ENCODE measurements at regions not wholly inside any gene's neighbourhood (a gene's known extent, or its start where the extent isn't known, plus 50 kb on each side); places are given as distances from the start of the nearest gene placed in this dataset.

DNA sequence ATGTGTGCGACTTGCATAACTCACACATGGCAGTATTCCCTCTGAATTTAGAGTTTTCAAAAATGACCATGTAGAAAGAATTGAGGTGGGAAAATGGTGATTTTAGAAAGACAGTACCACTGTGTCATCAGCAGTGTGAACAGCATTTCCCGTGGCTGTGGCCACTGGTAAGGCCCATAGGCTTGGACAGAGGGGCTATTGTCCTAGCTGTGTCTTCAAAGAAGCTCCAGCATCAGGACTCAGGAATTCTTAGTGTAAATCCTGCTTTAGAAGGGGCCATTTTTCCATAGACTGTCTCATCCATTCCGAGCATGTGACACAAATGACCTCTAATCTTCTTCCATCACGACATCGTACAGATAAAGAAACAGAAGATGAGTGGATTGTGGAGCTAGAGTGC, 119.3 kb upstream of the BACE2 start:
- DNase-seq, result no peak

DNA sequence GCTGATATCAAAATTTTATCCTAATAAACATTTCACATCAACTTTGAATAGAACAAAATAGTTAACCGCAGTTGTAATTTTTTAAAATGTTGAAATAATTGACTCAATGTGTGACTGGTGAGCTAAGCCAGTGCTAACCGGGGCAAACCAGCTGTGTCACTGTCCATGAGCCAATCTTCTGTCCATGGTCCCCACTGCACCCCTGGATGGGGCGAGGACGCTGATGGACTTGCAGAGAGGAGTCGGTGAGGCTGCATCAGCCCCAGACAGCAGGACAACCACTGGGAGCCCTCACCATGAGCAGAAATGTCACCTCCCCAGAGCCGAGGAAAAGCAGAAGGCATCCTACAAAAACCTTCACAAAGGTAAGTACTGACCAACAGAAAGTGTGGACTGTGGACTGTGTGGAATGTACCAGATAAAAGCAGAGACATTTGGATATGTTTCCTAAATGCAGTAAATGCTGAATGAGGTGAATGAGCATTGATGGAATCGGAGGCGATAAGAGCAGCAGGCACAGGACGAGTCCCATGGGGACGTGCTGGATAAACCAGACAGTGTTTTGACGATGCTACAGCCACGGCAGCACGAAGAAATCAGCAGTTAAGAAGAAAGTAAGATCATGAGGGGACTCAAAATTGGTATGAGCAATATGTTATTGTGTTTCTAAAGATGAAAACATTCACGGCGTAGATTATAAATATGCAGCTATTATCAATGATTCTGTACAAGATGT, 115.0 kb upstream of the BACE2 start:
- DNase-seq, result no peak

DNA sequence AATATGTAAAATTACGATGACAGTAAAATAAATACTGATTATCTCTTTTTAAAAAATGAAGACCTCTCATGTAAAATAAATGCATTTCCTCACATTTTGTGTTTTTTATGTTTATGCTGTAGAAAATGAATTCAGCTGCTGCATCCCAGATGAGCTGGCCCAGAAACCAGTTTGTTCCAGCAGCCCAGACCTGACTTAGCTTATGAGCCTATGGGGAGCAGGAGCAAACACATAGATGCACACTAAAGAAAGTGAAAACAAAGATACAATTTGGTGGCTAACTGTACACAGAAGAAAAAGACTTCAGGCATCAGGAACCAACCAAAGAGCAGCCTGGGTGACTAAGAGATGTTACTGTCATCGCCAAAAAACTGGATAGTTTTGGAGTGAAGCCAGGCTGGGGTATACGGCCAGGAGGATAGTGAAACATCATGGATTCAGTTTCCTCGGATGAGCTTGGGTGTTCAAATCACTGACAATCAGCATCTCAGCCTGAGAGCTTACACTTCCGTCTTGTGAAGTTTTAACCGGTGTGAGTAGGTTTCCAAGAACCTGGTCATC, 113.9 kb upstream of the BACE2 start:
- DNase-seq, result no peak

GRCh38 chr21:41055266-41055665, 112.7 kb upstream of the BACE2 start:
- DNase-seq, result no peak

DNA sequence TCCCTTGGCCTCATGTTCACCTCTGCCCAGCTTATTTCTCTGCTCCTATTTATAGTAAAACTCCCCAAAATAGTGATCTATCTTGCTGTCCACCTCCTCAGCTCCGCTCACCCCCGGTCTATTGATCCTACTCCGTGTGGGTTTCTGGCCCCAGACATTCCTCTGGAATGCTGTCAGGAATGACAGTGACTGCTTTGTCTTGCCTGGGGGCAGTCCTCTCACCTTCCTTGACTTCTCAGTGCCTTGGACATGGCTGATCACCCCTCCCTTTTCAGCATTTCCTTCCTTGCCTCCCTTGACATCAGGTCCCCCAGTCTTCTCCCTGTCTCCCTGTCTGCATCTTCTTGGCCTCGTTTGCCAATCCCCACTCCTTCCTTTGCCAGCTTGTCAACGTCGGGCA, 108.1 kb upstream of the BACE2 start:
- DNase-seq, result no peak

DNA sequence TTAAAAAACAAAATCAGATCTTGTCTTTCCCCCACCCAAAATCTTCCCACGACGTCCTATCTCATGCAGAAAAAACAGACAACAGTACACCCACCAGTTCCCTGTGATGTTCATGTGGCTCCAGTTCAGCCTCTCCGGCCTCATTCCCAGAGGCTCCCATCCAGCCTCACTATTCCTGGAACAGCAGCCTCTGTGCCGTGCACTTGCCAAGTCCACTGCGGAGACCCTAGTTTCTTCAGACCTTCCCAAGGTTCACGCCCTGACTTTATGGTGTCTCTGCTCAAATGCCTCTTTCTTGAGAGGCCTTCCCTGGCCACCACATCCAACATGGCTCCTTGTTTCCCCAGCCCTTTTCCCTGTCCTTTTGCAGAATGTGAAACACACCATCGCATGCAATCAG, 106.3 kb upstream of the BACE2 start:
- DNase-seq, result no peak

DNA sequence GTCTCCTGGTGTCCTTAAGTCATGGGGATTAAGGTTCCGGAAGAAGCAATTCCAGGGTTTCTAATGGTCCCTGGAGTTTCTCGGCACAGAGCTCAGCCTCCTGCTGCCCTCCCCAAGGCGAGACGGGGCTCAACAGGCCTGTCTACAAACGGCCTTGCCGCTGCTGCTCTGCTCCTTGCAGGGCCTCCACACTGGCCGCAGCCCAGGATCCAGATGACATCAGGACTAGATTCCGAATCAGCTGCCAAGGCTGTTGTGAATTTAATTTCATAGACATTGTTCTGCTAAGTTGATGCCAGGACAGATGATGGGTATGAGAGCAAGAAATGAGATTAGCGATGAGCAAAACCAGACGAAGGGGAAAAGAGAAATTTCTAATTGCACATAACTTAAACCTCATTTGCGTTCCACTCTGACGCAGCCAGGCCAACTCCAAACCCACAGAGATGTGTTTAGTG, 103.6 kb upstream of the BACE2 start:
- no peak for DNase-seq

- DNase-seq, result no peak
Observed at GRCh38 chr21:41064951-41065350, 103.0 kb upstream of the BACE2 start.

DNA sequence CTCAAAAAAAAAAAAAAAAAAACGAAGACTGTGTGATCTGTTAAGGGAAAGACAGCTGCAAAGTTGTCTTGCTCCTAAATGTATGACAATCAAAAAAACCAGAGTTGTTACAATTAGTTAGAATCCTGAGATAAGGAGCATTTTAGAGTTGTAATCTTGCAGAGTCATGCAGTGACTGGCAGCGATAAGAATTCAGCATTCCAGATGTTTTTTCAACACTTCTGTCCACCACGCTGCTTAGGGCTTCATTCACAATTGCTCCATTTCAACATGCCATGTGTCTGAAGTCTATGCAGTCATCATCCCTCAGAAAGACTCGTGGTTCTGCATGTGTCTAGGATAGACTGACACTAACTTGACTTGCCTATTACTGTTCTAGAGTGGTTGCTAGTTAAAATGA, 102.4 kb upstream of the BACE2 start:
- no peak for DNase-seq

DNA sequence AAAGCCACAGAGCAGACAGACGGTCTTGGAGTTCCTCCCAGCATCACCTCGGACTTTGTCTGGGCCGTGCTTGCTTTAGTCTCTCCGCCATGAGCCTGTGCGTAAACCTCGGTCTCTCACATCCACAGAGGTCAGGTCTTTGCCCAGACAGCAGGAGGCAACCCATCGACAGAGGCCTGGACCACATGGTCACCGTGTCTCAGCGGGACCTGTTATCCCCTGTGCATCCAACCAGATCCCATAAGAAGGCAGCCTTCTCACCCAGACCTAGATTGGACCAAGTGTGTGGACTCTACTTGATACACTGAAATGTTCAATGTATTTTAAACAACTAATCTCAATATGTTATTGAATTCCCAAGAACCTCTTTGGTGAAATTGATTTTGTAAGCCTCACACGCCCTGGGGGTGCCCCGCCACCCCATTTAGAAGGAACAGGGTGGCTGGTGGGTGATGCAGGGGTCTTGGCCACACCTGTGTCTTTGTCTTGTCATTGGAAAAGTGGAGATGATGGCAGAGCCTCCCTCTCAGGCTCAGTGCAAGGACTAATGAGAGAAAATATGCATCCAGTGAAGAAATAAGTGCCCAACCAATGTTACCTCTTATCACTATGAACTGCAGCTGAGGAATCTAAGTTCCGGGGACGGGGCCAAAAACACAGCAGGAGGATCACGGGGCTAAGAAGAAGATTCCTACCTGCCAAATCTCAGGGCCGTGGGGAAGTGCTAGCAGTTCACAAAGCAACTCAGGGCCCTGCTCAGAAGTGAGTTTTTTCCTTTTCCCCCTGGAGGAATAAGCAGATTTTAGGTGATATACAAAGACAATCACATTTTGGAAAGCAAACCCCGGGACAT, 101.6 kb upstream of the BACE2 start:
- DNase-seq, result no peak

DNA sequence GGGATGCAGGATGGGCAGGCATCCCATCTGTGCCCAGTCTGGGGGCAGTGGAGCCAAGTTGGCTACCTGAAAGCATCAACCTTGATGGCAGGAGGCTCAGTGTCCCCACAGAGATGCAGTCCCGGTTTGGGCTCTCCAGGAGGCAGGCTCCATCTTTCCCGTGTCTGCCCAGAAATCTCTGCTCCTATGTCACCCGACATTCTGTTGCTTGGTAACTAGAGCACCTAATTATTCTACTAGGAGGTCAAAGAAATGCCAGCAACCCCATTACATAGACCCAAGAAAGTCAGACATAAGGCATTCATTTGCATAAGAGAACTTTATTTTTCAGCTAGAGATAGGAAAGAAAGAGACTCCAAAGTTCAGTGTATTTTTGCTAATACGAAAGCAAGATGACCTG, 100.3 kb upstream of the BACE2 start:
- no peak for DNase-seq

- no peak for DNase-seq
Observed at GRCh38 chr21:41068496-41068895, 99.5 kb upstream of the BACE2 start.

GRCh38 chr21:41068967-41069642, 98.9 kb upstream of the BACE2 start:
- DNase-seq, result peak; percentile 12 to 60 (median 36)

- no peak for DNase-seq
Observed at GRCh38 chr21:41070284-41070683, 97.7 kb upstream of the BACE2 start.

DNA sequence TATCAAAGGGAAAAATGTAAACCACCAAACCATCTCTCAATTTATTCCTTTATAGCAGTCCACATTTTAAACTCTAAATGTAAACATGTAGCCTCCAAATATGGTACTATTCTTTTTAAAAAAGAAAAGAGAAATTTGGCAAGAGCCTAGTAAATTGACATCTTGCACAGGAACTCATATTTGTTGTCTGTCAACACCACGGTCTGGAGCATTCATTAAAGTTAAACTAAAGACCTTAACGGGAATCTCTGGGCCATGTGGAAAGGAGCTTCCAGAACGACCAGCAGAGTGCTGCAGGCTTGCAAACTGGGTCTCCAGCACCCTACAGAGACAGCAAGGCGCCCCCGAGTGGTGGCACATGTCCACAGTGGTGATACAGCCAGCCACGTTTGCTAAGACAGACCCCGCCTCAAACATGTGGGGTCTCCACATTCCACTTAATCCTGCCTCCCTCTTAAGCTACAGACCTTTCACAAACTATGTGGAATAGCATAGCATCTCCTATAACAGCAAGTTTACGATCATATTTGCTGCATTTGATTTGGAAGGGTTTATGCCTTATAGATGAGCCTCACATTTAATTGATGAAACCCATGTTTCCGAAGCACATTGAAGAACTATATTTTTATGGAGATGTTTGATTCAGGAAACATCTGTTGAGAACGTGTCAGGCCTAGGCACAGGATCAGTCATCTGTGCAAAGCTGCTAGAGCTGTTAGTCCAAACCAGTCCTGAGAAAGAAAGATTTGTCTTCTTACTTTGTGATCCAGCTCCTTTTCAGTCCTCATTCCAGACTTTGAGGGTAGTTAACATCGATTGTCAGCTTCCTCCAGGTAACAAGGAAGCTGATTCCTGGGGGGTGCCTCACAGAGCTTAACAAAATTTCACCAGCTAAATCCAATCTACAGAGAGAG, 96.4 kb upstream of the BACE2 start:
- DNase-seq, result no peak

DNA sequence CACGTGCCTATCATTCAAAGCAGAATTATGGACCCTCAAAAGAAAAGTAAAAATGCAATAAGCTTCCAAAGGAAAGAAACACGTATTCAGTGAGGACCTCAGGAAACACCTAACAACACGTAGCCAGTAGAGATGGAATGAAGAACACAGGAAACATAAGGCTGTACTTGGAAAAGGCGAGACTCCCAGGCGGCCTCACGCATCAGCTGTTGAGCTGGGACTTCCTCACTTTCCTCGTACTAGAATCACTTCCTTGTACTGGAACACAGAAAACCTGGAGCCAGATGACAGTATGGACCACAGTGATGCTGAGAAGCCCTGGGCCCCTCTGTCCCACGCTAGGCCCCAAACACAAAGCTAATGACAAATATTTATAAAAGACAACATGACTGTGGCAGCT, 94.4 kb upstream of the BACE2 start:
- DNase-seq, result no peak

- DNase-seq, result no peak
Observed at GRCh38 chr21:41074396-41075184, 93.4 kb upstream of the BACE2 start.

- DNase-seq, result no peak
Observed at GRCh38 chr21:41075656-41076055, 92.3 kb upstream of the BACE2 start.

DNA sequence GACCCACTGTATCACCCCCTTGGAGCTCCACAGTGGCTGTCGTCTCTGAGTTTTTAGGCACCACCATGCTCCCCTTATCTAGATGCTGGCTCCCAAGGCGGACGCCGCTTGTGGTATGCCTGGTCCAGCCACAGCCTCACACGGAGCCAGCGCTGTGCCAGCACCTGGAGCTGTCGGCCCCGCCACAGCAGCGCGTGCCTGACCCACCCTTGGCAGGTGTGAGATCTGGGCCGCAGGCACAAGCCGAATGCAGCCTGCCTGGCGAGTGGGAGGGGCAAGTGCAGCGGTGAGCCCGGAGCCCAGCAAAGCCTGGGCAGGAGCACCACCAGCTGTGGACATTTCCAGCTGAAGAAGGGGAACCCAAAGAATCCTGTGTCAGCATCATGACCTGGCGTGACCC, 91.9 kb upstream of the BACE2 start:
- no peak for DNase-seq

DNA sequence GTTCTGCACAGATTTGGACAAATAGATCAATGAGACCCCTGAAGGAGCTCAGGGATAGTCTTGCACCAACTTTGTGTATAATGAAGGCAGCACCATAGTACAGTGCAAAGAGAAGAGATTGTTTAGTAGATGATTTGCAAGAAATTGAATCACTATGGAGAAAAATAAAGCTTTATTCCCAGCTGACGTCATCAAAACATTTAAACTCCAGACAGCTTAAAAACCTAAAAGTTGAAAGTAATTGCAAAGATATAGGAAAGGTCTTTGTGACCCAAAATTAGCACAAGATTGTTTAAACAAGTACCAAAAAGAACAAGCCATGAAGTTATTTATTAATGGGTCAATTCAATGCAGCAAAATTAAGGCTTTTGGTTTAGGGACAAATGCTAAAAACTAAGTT, 88.8 kb upstream of the BACE2 start:
- no peak for DNase-seq

- no peak for DNase-seq
Observed at GRCh38 chr21:41080485-41081121, 87.4 kb upstream of the BACE2 start.

All from activated naive CD4-positive, alpha-beta T cell (primary cell).